Body of pancreas (tissue), 4 donors: ENCODE measurements at regions not wholly inside any gene's neighbourhood (a gene's known extent, or its start where the extent isn't known, plus 50 kb on each side); places are given as distances from the start of the nearest gene placed in this dataset.

Experiments
- ATAC-seq: fragments of 150-250 bp; one replicate; pipeline ENCODE4 v1.9.1; 2016
- DNase-seq, 4 donors: peaks; one replicate each; pipeline ENCODE4 v3.0.0-alpha.2; 2019
- H3K27ac ChIP-seq, 4 donors: fragments of 200-600 bp; sonication (generic); 1 replicate in 3 of 4; 2 replicates in 1 of 4; pipeline versions ENCODE4 v1.5.1 to v1.6.1; 2016 to 2019; ENCODE audit warnings: mild to moderate bottlenecking in 1 of 4, mixed read lengths in 1 of 4, moderate library complexity in 1 of 4
- H3K27me3 ChIP-seq, 2 donors: fragments of 200-600 bp; sonication (generic); one replicate each; pipeline ENCODE4 v1.6.0; 2016; ENCODE audit warnings: mild to moderate bottlenecking in 1 of 2
- H3K36me3 ChIP-seq, 2 donors: fragments of 200-600 bp; sonication (generic); replicated peaks in 1 of 2; 2 replicates each; pipeline ENCODE4 v1.5.1; 2016; ENCODE audit warnings: low read depth in 2 of 2; ENCODE audit not compliant: insufficient read depth in 1 of 2
- H3K4me1 ChIP-seq: fragments of 200-600 bp; sonication (generic); one replicate; pipeline ENCODE4 v1.6.0; 2016
- H3K4me3 ChIP-seq, 2 donors: fragments of 200-600 bp; sonication (generic); 1 replicate in 1 of 2; 2 replicates in 1 of 2; pipeline ENCODE4 v1.5.1; 2016 to 2019
- H3K9me3 ChIP-seq, 3 donors: fragments of 200-600 bp; sonication (generic); 1 replicate in 2 of 3; 2 replicates in 1 of 3; pipeline ENCODE4 v1.5.1; 2016
- CTCF ChIP-seq, 7 experiments: fragments of 450-650 bp in 4 of 7; fragments of 200-600 bp in 3 of 7; sonication (generic) in 3 of 7; IDR thresholded peaks; one replicate each; pipeline ENCODE4 v1.5.1; 2016 to 2019; ENCODE audit warnings: antibody characterized with exemption in 7 of 7
- POLR2A ChIP-seq, 3 donors: fragments of 450-650 bp; IDR thresholded peaks; one replicate each; pipeline ENCODE4 v1.6.1; 2016; ENCODE audit warnings: antibody characterized with exemption in 3 of 3, mild to moderate bottlenecking in 2 of 3
- WGBS, 2 donors: methylation state at CpG; one replicate each; pipeline ENCODE4 v1.1.5; 2017; 5-methylcytosine and 5-hydroxymethylcytosine counted together
- intact Hi-C: fragments of 100-400 bp; cut with DNase I; formaldehyde crosslinking; loops from one replicate; pipeline ENCODE4 v1.15.1; 2023

GRCh38 chr12:19904819-19905218 is 463.5 kb upstream of the PDE3A start:
- 47 to 74% methylated on average over 1 of the region's 1 CpG for WGBS, 2 donors
- TF ChIP-seq POLR2A (IDR thresholded peaks at IDR 0.05): no peak
- TF ChIP-seq CTCF (IDR thresholded peaks at IDR 0.05): no peak
- Histone ChIP-seq H3K27me3 (no peaks in the 10 kb centered on the region), H3K4me1 (no peaks in the 10 kb centered on the region), H3K9me3 (no peaks in the 10 kb centered on the region), H3K36me3 (no peaks in the 10 kb centered on the region), H3K4me3 (no peak overlapping the region), H3K27ac (no peak overlapping the region)
- no peak for ATAC-seq
- intact Hi-C loops: no loop called here
- no peak for DNase-seq

GRCh38 chr12:19908830-19909229 is 459.5 kb upstream of the PDE3A start:
- WGBS, 2 donors: 22 to 33% methylated on average over 3 of the region's 3 CpGs
- DNase-seq: no peak
- H3K9me3 ChIP-seq: no peaks in the 10 kb centered on the region
- no peaks in the 10 kb centered on the region for H3K36me3 ChIP-seq
- intact Hi-C loops: no loop called here
- H3K27me3 ChIP-seq: no peaks in the 10 kb centered on the region
- H3K4me3 ChIP-seq: no peak overlapping the region
- ATAC-seq: no peak
- TF ChIP-seq CTCF (IDR thresholded peaks at IDR 0.05) (no peak), POLR2A (IDR thresholded peaks at IDR 0.05) (no peak)
- no peak overlapping the region for H3K27ac ChIP-seq
- no peaks in the 10 kb centered on the region for H3K4me1 ChIP-seq

- 38 to 47% methylated on average over 2 of the region's 2 CpGs for WGBS, 2 donors
- Histone ChIP-seq H3K4me3 (no peak overlapping the region), H3K27me3 (no peaks in the 10 kb centered on the region), H3K27ac (no peak overlapping the region), H3K4me1 (no peaks in the 10 kb centered on the region), H3K9me3 (no peaks in the 10 kb centered on the region), H3K36me3 (no peaks in the 10 kb centered on the region)
- intact Hi-C loops: no loop called here
- ATAC-seq (no peak), DNase-seq (no peak)
- TF ChIP-seq POLR2A (IDR thresholded peaks at IDR 0.05): no peak
These were observed 458.9 kb upstream of the PDE3A start for GRCh38 chr12:19909418-19909817.

GRCh38 chr12:19910681-19911080 is 457.7 kb upstream of the PDE3A start:
- no peak for TF ChIP-seq CTCF (IDR thresholded peaks at IDR 0.05)
- TF ChIP-seq POLR2A (IDR thresholded peaks at IDR 0.05): no peak
- Histone ChIP-seq H3K4me1 (peaks cover 11% of the 10 kb centered on the region), H3K27ac (no peak overlapping the region), H3K9me3 (no peaks in the 10 kb centered on the region), H3K27me3 (no peaks in the 10 kb centered on the region), H3K4me3 (no peak overlapping the region), H3K36me3 (no peaks in the 10 kb centered on the region)
- intact Hi-C loops: loop anchor here (10.0 kb wide), 1 partner anchor 464 kb away; no protein-coding TSS in a partner anchor
- no peak for DNase-seq
- ATAC-seq: no peak
- WGBS, 2 donors: 49 to 61% methylated on average over 3 of the region's 3 CpGs

GRCh38 chr12:19912991-19913390 is 455.3 kb upstream of the PDE3A start:
- H3K27ac ChIP-seq: no peak overlapping the region
- intact Hi-C loops: loop anchor here (10.0 kb wide), 1 partner anchor 462 kb away; no protein-coding TSS in a partner anchor
- peak in 1 of 4 donors; percentile 10 for DNase-seq
- H3K4me3 ChIP-seq: no peak overlapping the region
- WGBS, 2 donors: 63 to 71% methylated on average over 5 of the region's 5 CpGs
- no peaks in the 10 kb centered on the region for H3K36me3 ChIP-seq
- no peaks in the 10 kb centered on the region for H3K9me3 ChIP-seq
- peaks cover 27% of the 10 kb centered on the region for H3K4me1 ChIP-seq
- TF ChIP-seq POLR2A (IDR thresholded peaks at IDR 0.05) (no peak), CTCF (IDR thresholded peaks at IDR 0.05) (no peak)
- no peaks in the 10 kb centered on the region for H3K27me3 ChIP-seq
- no peak for ATAC-seq
